ENCODE measurements at regions not wholly inside any gene's neighbourhood (a gene's known extent, or its start where the extent isn't known, plus 50 kb on each side); places are given as distances from the start of the nearest gene placed in this dataset.

GRCh38 chr2:5894355-5894754, 202.2 kb downstream of the SOX11 start:
- Histone ChIP-seq H3K27me3 (no peaks in the 10 kb centered on the region), H3K36me3 (no peaks in the 10 kb centered on the region), H3K9me3 (no peaks in the 10 kb centered on the region), H3K4me3 (no peak overlapping the region), H3K4me1 (no peaks in the 10 kb centered on the region), H3K27ac (no peak overlapping the region)
- TF ChIP-seq CTCF (IDR thresholded peaks at IDR 0.05) (no peak), EP300 (IDR thresholded peaks at IDR 0.05) (no peak), POLR2A (IDR thresholded peaks at IDR 0.05) (no peak), POLR2AphosphoS5 (IDR thresholded peaks at IDR 0.05) (no peak)
- no peak for DNase-seq (ENCODE audit: low spot score in 2 of 2)
- WGBS = 68% methylated on average over 5 of the region's 5 CpGs

- no peak for TF ChIP-seq EP300 (IDR thresholded peaks at IDR 0.05)
- no peaks in the 10 kb centered on the region for H3K27me3 ChIP-seq
- DNase-seq (ENCODE audit: low spot score in 2 of 2) = no peak
- H3K9me3 ChIP-seq = no peaks in the 10 kb centered on the region
- H3K4me1 ChIP-seq = no peaks in the 10 kb centered on the region
- H3K36me3 ChIP-seq = no peaks in the 10 kb centered on the region
- WGBS = 90% methylated on average over 11 of the region's 11 CpGs
- H3K4me3 ChIP-seq = no peak overlapping the region
- no peak overlapping the region for H3K27ac ChIP-seq
Observed at GRCh38 chr2:5895284-5895683, 203.1 kb downstream of the SOX11 start.

- DNase-seq (ENCODE audit: low spot score in 2 of 2) = no peak
- Histone ChIP-seq H3K9me3 (no peaks in the 10 kb centered on the region), H3K4me1 (no peaks in the 10 kb centered on the region), H3K36me3 (no peaks in the 10 kb centered on the region), H3K27me3 (no peaks in the 10 kb centered on the region), H3K27ac (no peak overlapping the region), H3K4me3 (no peak overlapping the region)
- TF ChIP-seq POLR2AphosphoS5 (IDR thresholded peaks at IDR 0.05) = no peak
- TF ChIP-seq CTCF (IDR thresholded peaks at IDR 0.05) = no peak
- no peak for TF ChIP-seq POLR2A (IDR thresholded peaks at IDR 0.05)
- TF ChIP-seq EP300 (IDR thresholded peaks at IDR 0.05) = no peak
- 81% methylated on average over 4 of the region's 5 CpGs for WGBS
Observed at GRCh38 chr2:5897249-5897648, 205.1 kb downstream of the SOX11 start.

- DNase-seq (ENCODE audit: low spot score in 2 of 2) = no peak
- 89% methylated on average over 3 of the region's 3 CpGs for WGBS
- Histone ChIP-seq H3K9me3 (no peaks in the 10 kb centered on the region), H3K27ac (no peak overlapping the region), H3K27me3 (no peaks in the 10 kb centered on the region), H3K4me1 (no peaks in the 10 kb centered on the region), H3K36me3 (no peaks in the 10 kb centered on the region), H3K4me3 (no peak overlapping the region)
- TF ChIP-seq EP300 (IDR thresholded peaks at IDR 0.05) = no peak
- TF ChIP-seq POLR2A (IDR thresholded peaks at IDR 0.05) = no peak
- no peak for TF ChIP-seq POLR2AphosphoS5 (IDR thresholded peaks at IDR 0.05)
- TF ChIP-seq CTCF (IDR thresholded peaks at IDR 0.05) = no peak
Observed at GRCh38 chr2:5898667-5899066, 206.5 kb downstream of the SOX11 start.

GRCh38 chr2:5905661-5906060, 213.5 kb downstream of the SOX11 start:
- no peak for DNase-seq (ENCODE audit: low spot score in 2 of 2)
- WGBS = 81% methylated on average over 2 of the region's 2 CpGs

More at GRCh38 chr2:5905661-5906060, 213.5 kb downstream of the SOX11 start:
- Histone ChIP-seq H3K27me3 (no peaks in the 10 kb centered on the region), H3K4me1 (no peaks in the 10 kb centered on the region), H3K27ac (no peak overlapping the region), H3K4me3 (no peak overlapping the region), H3K36me3 (no peaks in the 10 kb centered on the region), H3K9me3 (no peaks in the 10 kb centered on the region)
- TF ChIP-seq POLR2AphosphoS5 (IDR thresholded peaks at IDR 0.05) = no peak
- no peak for TF ChIP-seq POLR2A (IDR thresholded peaks at IDR 0.05)
- no peak for TF ChIP-seq EP300 (IDR thresholded peaks at IDR 0.05)
- no peak for TF ChIP-seq CTCF (IDR thresholded peaks at IDR 0.05)
